ENCODE measurements at regions not wholly inside any gene's neighbourhood (a gene's known extent, or its start where the extent isn't known, plus 50 kb on each side); places are given as distances from the start of the nearest gene placed in this dataset.

GRCh38 chr21:18666725-18667124 is 263.1 kb upstream of the TMPRSS15 start:
- no peaks in the 10 kb centered on the region for H3K36me3 ChIP-seq (replicated peaks)
- no peak for TF ChIP-seq CTCF (IDR thresholded peaks at IDR 0.05; ENCODE audit: low read depth, low read length, missing control alignments)
- no peak for DNase-seq
- in situ Hi-C loops (cut with HindIII; ENCODE audit: low pct_ligation_motif_present, low sequenced_read_pairs), result no loop called here
- H3K27me3 ChIP-seq (replicated peaks), result no peaks in the 10 kb centered on the region
- H3K27ac ChIP-seq, result no peak overlapping the region
- H3K4me3 ChIP-seq (ENCODE audit: low read depth, low read length), result no peak overlapping the region

- Histone ChIP-seq H3K27me3 (replicated peaks) (no peaks in the 10 kb centered on the region), H3K4me3 (ENCODE audit: low read depth, low read length) (no peak overlapping the region), H3K36me3 (replicated peaks) (no peaks in the 10 kb centered on the region), H3K27ac (no peak overlapping the region)
- TF ChIP-seq CTCF (IDR thresholded peaks at IDR 0.05; ENCODE audit: low read depth, low read length, missing control alignments), result no peak
- DNase-seq, result no peak
- in situ Hi-C loops (cut with HindIII; ENCODE audit: low pct_ligation_motif_present, low sequenced_read_pairs), result no loop called here
Measured at GRCh38 chr21:18673789-18674188, 270.2 kb upstream of the TMPRSS15 start.

GRCh38 chr21:18677632-18678031 is 274.0 kb upstream of the TMPRSS15 start:
- no peaks in the 10 kb centered on the region for H3K36me3 ChIP-seq (replicated peaks)
- DNase-seq, result no peak
- TF ChIP-seq CTCF (IDR thresholded peaks at IDR 0.05; ENCODE audit: low read depth, low read length, missing control alignments), result no peak
- in situ Hi-C loops (cut with HindIII; ENCODE audit: low pct_ligation_motif_present, low sequenced_read_pairs), result no loop called here
- no peak overlapping the region for H3K4me3 ChIP-seq (ENCODE audit: low read depth, low read length)
- no peak overlapping the region for H3K27ac ChIP-seq
- H3K27me3 ChIP-seq (replicated peaks), result no peaks in the 10 kb centered on the region

- in situ Hi-C loops (cut with HindIII; ENCODE audit: low pct_ligation_motif_present, low sequenced_read_pairs), result no loop called here
- no peak for TF ChIP-seq CTCF (IDR thresholded peaks at IDR 0.05; ENCODE audit: low read depth, low read length, missing control alignments)
- H3K4me3 ChIP-seq (ENCODE audit: low read depth, low read length), result no peak overlapping the region
- H3K27ac ChIP-seq, result no peak overlapping the region
- no peaks in the 10 kb centered on the region for H3K36me3 ChIP-seq (replicated peaks)
- peak; percentile 22 for DNase-seq
- no peaks in the 10 kb centered on the region for H3K27me3 ChIP-seq (replicated peaks)
Measured at GRCh38 chr21:18705971-18706370, 302.4 kb upstream of the TMPRSS15 start.

GRCh38 chr21:18711662-18712061 is 308.1 kb upstream of the TMPRSS15 start:
- H3K27me3 ChIP-seq (replicated peaks), result no peaks in the 10 kb centered on the region
- no peak overlapping the region for H3K4me3 ChIP-seq (ENCODE audit: low read depth, low read length)
- no peak overlapping the region for H3K27ac ChIP-seq
- no peak for DNase-seq
- H3K36me3 ChIP-seq (replicated peaks), result no peaks in the 10 kb centered on the region
- no peak for TF ChIP-seq CTCF (IDR thresholded peaks at IDR 0.05; ENCODE audit: low read depth, low read length, missing control alignments)
- in situ Hi-C loops (cut with HindIII; ENCODE audit: low pct_ligation_motif_present, low sequenced_read_pairs), result no loop called here

- TF ChIP-seq CTCF (IDR thresholded peaks at IDR 0.05; ENCODE audit: low read depth, low read length, missing control alignments), result no peak
- no peak overlapping the region for H3K4me3 ChIP-seq (ENCODE audit: low read depth, low read length)
- in situ Hi-C loops (cut with HindIII; ENCODE audit: low pct_ligation_motif_present, low sequenced_read_pairs), result no loop called here
- H3K36me3 ChIP-seq (replicated peaks), result no peaks in the 10 kb centered on the region
- no peak for DNase-seq
- no peaks in the 10 kb centered on the region for H3K27me3 ChIP-seq (replicated peaks)
- H3K27ac ChIP-seq, result no peak overlapping the region
Measured at GRCh38 chr21:18715606-18716005, 312.0 kb upstream of the TMPRSS15 start.
